Adrenal gland (tissue), 5 donors: ENCODE measurements at regions not wholly inside any gene's neighbourhood (a gene's known extent, or its start where the extent isn't known, plus 50 kb on each side); places are given as distances from the start of the nearest gene placed in this dataset.

Source experiments
- POLR2A ChIP-seq, 2 donors: fragments of 450-650 bp; IDR thresholded peaks; one replicate each; pipeline ENCODE4 v1.6.1; 2017; ENCODE audit warnings: antibody characterized with exemption in 2 of 2, mild to moderate bottlenecking in 2 of 2, moderate library complexity in 1 of 2
- TF ChIP-seq, protein P1 (sequence below), 6 experiments: fragments of 450-650 bp in 4 of 6; fragments of 200-600 bp in 2 of 6; sonication (generic) in 1 of 6; IDR thresholded peaks; 1 replicate in 5 of 6; 2 replicates in 1 of 6; pipeline versions ENCODE4 v1.5.1 to v1.8.0; 2016 to 2021; ENCODE audit warnings: antibody characterized with exemption in 6 of 6, mild to moderate bottlenecking in 2 of 6, moderate library complexity in 1 of 6
- donor health status: DM: no; HTN: no; CAD: no.

- TF ChIP-seq, protein P1, sequence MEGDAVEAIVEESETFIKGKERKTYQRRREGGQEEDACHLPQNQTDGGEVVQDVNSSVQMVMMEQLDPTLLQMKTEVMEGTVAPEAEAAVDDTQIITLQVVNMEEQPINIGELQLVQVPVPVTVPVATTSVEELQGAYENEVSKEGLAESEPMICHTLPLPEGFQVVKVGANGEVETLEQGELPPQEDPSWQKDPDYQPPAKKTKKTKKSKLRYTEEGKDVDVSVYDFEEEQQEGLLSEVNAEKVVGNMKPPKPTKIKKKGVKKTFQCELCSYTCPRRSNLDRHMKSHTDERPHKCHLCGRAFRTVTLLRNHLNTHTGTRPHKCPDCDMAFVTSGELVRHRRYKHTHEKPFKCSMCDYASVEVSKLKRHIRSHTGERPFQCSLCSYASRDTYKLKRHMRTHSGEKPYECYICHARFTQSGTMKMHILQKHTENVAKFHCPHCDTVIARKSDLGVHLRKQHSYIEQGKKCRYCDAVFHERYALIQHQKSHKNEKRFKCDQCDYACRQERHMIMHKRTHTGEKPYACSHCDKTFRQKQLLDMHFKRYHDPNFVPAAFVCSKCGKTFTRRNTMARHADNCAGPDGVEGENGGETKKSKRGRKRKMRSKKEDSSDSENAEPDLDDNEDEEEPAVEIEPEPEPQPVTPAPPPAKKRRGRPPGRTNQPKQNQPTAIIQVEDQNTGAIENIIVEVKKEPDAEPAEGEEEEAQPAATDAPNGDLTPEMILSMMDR (IDR thresholded peaks at IDR 0.05), result no peak
- no peak for TF ChIP-seq POLR2A (IDR thresholded peaks at IDR 0.05)
These were observed 111.7 kb upstream of the NEK6 start for GRCh38 chr9:124146031-124146561.
